Ovary (tissue), 7 donors: ENCODE measurements at regions not wholly inside any gene's neighbourhood (a gene's known extent, or its start where the extent isn't known, plus 50 kb on each side); places are given as distances from the start of the nearest gene placed in this dataset.
"Not testable (repeated sequence)": the region's sequence is repeated elsewhere in the genome, so short reads cannot be mapped to it uniquely, and the experiment has no call there.

Source experiments
- DNase-seq, 5 donors: peaks; one replicate each; pipeline ENCODE4 v3.0.0-alpha.2; 2019 to 2020
- H3K27ac ChIP-seq, 2 donors: fragments of 200-600 bp; one replicate each; pipeline versions ENCODE4 v1.5.1 to v1.8.0; 2019 to 2022
- H3K27me3 ChIP-seq: fragments of 200-600 bp; one replicate; pipeline ENCODE4 v1.8.0; 2022
- H3K36me3 ChIP-seq: fragments of 200-600 bp; sonication (generic); one replicate; pipeline ENCODE4 v1.5.1; 2019
- H3K4me1 ChIP-seq: one replicate; pipeline ENCODE4 v1.8.1; 2013; ENCODE audit warnings: mild to moderate bottlenecking, moderate library complexity; ENCODE audit not compliant: insufficient read depth
- H3K4me3 ChIP-seq: fragments of 200-600 bp; sonication (generic); one replicate; pipeline ENCODE4 v1.5.1; 2017
- H3K9me3 ChIP-seq, 2 donors: fragments of 200-600 bp in 1 of 2; sonication (generic) in 1 of 2; one replicate each; pipeline versions ENCODE4 v1.5.1 to v1.8.1; 2013 to 2019; ENCODE audit warnings: mild to moderate bottlenecking in 1 of 2, moderate library complexity in 1 of 2
- WGBS, 3 donors: extraction: QIAGEN DNeasy Blood & Tissue Kit in 1 of 3; methylation state at CpG; one replicate each; pipeline versions ENCODE4 v1.1.5 to v1.1.7; 2013 to 2017; 5-methylcytosine and 5-hydroxymethylcytosine counted together
- intact Hi-C, 4 donors: fragments of 100-400 bp; cut with DNase I; formaldehyde crosslinking; loops; one replicate each; pipeline versions ENCODE4 v1.11.0 to v1.15.1; 2022 to 2023
- donor health status: DM: no; HTN: no; CAD: no; lungs with moderate emphysema.
- donor health status: DM: no; HTN: no; CAD: no.
- donor health status: Bipolar disorder and iron deficiency.
- donor health status: DM: no; HTN: no; CAD: no.
- donor health status: DM: yes; HTN: yes; CAD: no.

GRCh38 chr5:176066262-176066945, 98.3 kb upstream of the THOC3 start:
- not testable (repeated sequence) for DNase-seq
- WGBS, 3 donors: 12 to 37% (median 23%) methylated on average over 3 to 4 of the region's 5 CpGs

DNA sequence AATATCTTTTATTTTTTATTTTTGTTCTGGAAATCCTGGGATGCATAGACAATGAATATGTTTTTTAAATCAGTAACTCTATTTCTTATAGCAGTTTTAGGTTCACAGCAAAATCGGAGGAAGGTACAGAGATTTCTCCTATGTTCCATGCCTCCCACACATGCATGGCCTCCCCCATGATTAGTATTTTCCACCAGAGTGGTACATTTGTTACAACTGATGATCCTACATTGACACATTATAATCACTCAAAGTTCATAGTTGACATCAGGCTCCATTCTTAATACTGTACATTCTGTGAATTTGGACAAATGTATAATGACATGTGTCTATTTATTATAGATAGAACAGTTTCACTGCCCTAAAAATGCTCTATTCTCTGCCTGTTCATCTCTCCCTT, 99.0 kb upstream of the THOC3 start:
- H3K36me3 ChIP-seq, H3K9me3 ChIP-seq, DNase-seq, H3K4me1 ChIP-seq, H3K4me3 ChIP-seq, intact Hi-C loops, H3K27ac ChIP-seq, H3K27me3 ChIP-seq: not testable (repeated sequence)
- 51 to 60% (median 56%) methylated on average over 1 of the region's 1 CpG for WGBS, 3 donors

More at GRCh38 chr5:176066262-176066945, 98.3 kb upstream of the THOC3 start:
- intact Hi-C loops, H3K27me3 ChIP-seq, H3K4me3 ChIP-seq, H3K4me1 ChIP-seq, H3K27ac ChIP-seq, H3K9me3 ChIP-seq, H3K36me3 ChIP-seq: not testable (repeated sequence)

DNA sequence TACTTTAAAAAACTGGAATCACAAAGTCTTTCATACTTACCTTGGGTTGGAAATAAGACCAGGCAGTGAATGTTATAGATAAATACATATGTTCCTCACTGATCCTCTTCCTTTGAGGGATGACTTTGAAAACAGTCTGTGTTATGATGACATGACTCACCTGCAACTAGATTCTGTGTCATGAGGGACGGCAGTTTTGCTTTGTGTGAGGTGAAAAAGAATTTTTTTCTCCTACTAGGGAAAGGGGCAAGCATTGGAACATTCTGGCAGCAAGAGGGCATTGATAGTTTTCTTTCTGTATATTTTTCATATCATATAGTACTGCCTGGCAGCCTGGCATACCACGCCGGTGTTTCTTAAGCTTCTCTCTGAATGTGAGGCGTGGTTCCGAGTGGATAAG, 99.8 kb upstream of the THOC3 start:
- DNase-seq, H3K27me3 ChIP-seq, H3K4me1 ChIP-seq, intact Hi-C loops, H3K36me3 ChIP-seq, H3K4me3 ChIP-seq, H3K27ac ChIP-seq, H3K9me3 ChIP-seq: not testable (repeated sequence)
- 94 to 96% (median 95%) methylated on average over 5 of the region's 5 CpGs for WGBS, 3 donors

DNA sequence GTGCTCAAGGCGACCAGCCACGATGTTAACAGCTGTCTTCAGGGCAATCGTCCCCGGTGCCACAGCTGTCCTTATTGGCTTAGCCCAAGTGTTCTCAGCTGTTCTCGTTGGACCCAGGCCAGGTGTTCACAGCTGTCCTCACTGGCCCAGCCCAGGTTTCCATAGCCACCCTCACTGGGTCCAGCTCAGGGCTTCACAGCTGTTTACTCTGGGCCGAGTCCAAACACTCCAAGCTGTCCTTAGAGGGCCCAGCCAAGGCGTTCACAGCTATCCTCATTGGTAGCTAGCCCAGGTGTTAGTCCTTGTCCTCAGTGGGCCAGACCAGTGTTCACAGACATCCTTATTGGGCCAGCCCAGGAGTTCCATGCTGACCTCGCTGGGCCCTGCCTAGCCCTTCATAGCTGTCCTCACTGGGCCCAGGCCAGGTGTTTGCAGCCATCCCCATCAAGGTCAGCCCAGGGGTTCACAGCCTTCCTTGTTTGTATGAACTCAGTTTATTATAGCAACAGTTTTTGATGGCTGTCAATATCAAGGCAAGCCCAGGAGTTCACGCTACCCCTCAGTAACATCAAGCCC, 106.0 kb upstream of the THOC3 start:
- WGBS, 3 donors: 19 to 87% (median 78%) methylated on average over 1 to 4 of the region's 9 CpGs

GRCh38 chr5:176083717-176084116, 115.6 kb upstream of the THOC3 start:
- H3K36me3 ChIP-seq, H3K27ac ChIP-seq, H3K4me3 ChIP-seq, H3K9me3 ChIP-seq, H3K4me1 ChIP-seq, intact Hi-C loops, DNase-seq, H3K27me3 ChIP-seq: not testable (repeated sequence)
- 89 to 99% (median 93%) methylated on average over 8 of the region's 9 CpGs for WGBS, 3 donors

More for the DNA sequence above, 106.0 kb upstream of the THOC3 start:
- DNase-seq, H3K27me3 ChIP-seq, H3K36me3 ChIP-seq, intact Hi-C loops, H3K4me3 ChIP-seq, H3K27ac ChIP-seq, H3K4me1 ChIP-seq, H3K9me3 ChIP-seq: not testable (repeated sequence)

DNA sequence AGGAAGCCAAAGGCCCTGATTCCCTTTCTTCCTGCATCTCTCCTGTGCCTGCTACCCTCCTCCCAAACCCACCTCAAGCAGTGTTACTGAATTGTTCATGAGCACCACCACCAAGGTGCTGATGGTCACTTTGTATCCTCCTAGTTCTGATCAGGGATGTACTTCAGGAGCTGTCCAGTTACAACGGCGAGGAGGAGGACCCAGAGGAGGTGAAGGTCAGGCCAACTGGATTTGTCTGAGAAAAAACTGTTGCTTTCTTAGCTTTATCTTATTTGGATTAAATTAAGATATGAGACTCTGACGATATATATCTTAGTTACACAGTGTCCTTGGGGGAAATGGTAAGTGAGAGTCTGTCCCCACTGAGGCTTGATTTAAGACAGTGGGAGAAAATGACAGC, 135.0 kb upstream of the THOC3 start:
- DNase-seq, intact Hi-C loops: not testable (repeated sequence)

DNA sequence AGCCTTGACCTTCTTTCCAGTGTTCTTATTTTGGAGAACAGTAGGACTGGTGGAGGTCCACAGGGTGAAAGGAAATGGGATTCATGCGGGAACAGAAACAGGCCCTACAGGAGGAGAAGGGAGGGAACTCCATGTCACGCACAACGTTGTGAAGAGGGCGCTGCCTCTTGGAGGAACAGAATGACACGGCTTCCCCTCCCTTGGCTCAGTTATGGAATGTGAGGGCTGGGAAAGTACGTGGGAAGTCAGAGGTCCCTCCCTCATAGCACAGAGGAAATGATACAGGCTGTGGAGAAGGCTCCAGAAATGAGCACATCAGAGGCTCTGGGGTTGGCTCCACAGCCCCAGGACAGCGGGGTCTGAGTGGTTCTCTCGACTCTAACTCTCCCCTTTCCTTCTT, 125.3 kb upstream of the SIMC1 start:
- H3K9me3 ChIP-seq, DNase-seq, H3K36me3 ChIP-seq, H3K27me3 ChIP-seq, intact Hi-C loops, H3K27ac ChIP-seq, H3K4me1 ChIP-seq, H3K4me3 ChIP-seq: not testable (repeated sequence)
- no CpG with 5 or more reads among the region's 8 CpGs for WGBS, 3 donors

More for the DNA sequence above, 135.0 kb upstream of the THOC3 start:
- H3K27ac ChIP-seq, H3K27me3 ChIP-seq, H3K36me3 ChIP-seq, H3K9me3 ChIP-seq, H3K4me3 ChIP-seq, H3K4me1 ChIP-seq: not testable (repeated sequence)
- 26 to 29% (median 26%) methylated on average over 3 of the region's 3 CpGs for WGBS, 3 donors

GRCh38 chr5:176113673-176114335, 124.4 kb upstream of the SIMC1 start:
- intact Hi-C loops, DNase-seq, H3K4me3 ChIP-seq, H3K36me3 ChIP-seq, H3K4me1 ChIP-seq, H3K27me3 ChIP-seq, H3K27ac ChIP-seq, H3K9me3 ChIP-seq: not testable (repeated sequence)
- 100% methylated on average over 1 of the region's 6 CpGs; no CpG with 5 or more reads in 2 of the 3 donors for WGBS, 3 donors

DNA sequence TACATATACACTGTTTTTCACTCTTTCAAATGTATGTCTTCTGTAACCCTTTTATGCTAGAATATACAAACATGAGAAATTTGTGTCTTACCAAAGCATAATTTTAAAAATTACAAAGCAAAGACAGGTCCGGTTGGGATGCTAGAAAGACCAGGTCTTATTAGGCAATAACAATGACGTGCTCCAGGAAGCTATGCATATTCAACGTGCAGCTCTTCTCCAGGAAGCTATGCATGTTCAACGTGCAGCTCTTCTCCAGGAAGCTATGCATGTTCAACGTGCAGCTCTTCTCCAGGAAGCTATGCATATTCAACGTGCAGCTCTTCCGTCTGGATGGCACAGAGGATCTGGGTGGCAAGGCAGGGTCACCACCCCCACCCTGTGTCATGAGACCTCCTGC, 123.4 kb upstream of the SIMC1 start:
- H3K27ac ChIP-seq, H3K4me3 ChIP-seq, intact Hi-C loops, DNase-seq, H3K36me3 ChIP-seq, H3K4me1 ChIP-seq, H3K27me3 ChIP-seq, H3K9me3 ChIP-seq: not testable (repeated sequence)
- WGBS, 3 donors: 81 to 91% (median 86%) methylated on average over 4 of the region's 7 CpGs

- intact Hi-C loops, H3K9me3 ChIP-seq, DNase-seq, H3K27ac ChIP-seq, H3K36me3 ChIP-seq, H3K27me3 ChIP-seq, H3K4me1 ChIP-seq, H3K4me3 ChIP-seq: not testable (repeated sequence)
- WGBS, 3 donors: 11 to 17% (median 13%) methylated on average over 2 to 3 of the region's 8 CpGs
These were observed 120.5 kb upstream of the SIMC1 start for GRCh38 chr5:176117699-176118238.

DNA sequence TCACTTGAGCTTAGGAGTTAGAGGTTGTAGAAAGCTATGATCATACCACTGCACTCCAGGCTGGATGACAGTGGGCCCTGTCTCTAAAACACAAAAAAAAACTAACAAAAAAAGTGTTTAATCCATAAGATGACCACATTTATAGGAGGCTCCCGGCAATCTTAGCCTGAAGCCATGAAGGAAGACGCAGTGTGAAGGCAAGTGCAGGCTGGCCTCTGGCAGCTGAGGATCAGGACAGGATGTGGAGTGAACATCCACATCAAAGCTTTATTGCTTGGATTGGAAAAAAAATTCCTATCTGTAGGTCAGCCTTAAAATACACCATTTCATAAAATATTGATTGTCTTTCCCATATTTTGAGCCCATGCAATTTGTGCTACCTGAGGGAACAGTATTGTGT, 115.9 kb upstream of the SIMC1 start:
- H3K27ac ChIP-seq, intact Hi-C loops, H3K4me3 ChIP-seq, H3K36me3 ChIP-seq, H3K27me3 ChIP-seq, H3K9me3 ChIP-seq, DNase-seq, H3K4me1 ChIP-seq: not testable (repeated sequence)
- WGBS, 3 donors: 71 to 92% (median 87%) methylated on average over 2 of the region's 2 CpGs

DNA sequence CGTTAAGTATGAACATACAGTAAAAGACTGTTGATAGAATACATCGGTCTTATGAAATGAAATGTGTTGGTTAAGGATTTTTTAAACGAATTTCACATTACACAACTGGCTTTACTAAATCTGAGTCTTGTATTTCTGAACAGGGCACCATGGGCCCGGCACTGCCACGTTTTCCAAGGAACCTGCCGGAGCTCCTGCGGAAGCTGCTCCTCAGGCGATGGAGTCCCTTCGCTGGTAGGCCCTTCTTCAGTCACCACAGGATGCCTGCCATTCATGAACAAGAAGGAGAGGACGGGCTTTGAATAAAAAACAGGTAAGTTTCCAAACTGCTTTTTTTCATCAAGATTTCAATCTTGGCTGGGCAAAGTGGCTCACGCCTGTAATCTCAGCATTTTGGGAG, 114.1 kb upstream of the SIMC1 start:
- H3K27ac ChIP-seq, DNase-seq, H3K36me3 ChIP-seq, intact Hi-C loops, H3K27me3 ChIP-seq, H3K9me3 ChIP-seq, H3K4me3 ChIP-seq, H3K4me1 ChIP-seq: not testable (repeated sequence)
- WGBS, 3 donors: 95 to 96% (median 96%) methylated on average over 11 of the region's 11 CpGs
